Nephron (organoid): ENCODE measurements at regions not wholly inside any gene's neighbourhood (a gene's known extent, or its start where the extent isn't known, plus 50 kb on each side); places are given as distances from the start of the nearest gene placed in this dataset.
"Not testable (repeated sequence)": the region's sequence is repeated elsewhere in the genome, so short reads cannot be mapped to it uniquely, and the experiment has no call there.

Experiments
- H3K27ac Mint-ChIP-seq, 3 experiments: 2 replicates each; pipeline ENCODE4 v1.8.0; 2020; ENCODE audit warnings: mixed read lengths in 3 of 3, mild to moderate bottlenecking in 2 of 3, moderate library complexity in 1 of 3
- H3K27me3 Mint-ChIP-seq: 2 replicates; pipeline ENCODE4 v1.8.0; 2021; ENCODE audit warnings: low read depth, mild to moderate bottlenecking, moderate library complexity, mixed read lengths
- H3K36me3 Mint-ChIP-seq: 2 replicates; pipeline ENCODE4 v1.8.0; 2020; ENCODE audit warnings: low read depth, mixed read lengths
- H3K4me1 Mint-ChIP-seq: 2 replicates; pipeline ENCODE4 v1.8.0; 2020; ENCODE audit warnings: mixed read lengths
- H3K4me3 Mint-ChIP-seq, 3 experiments: 2 replicates each; pipeline ENCODE4 v1.8.0; 2020; ENCODE audit warnings: mild to moderate bottlenecking in 3 of 3, mixed read lengths in 3 of 3, moderate library complexity in 2 of 3
- H3K9me3 Mint-ChIP-seq: 2 replicates; pipeline ENCODE4 v1.8.0; 2020; ENCODE audit warnings: mixed read lengths
- CTCF ChIP-seq, 3 experiments: fragments of 200-600 bp; sonication (generic); IDR thresholded peaks; one replicate each; pipeline ENCODE4 v1.5.0; 2021; ENCODE audit warnings: antibody characterized with exemption in 3 of 3; ENCODE audit not compliant: unreplicated experiment in 3 of 3

GRCh38 chr4:56575820-56576429, 70.3 kb downstream of the ARL9 start:
- H3K27me3 Mint-ChIP-seq: no peaks in the 10 kb centered on the region
- H3K4me1 Mint-ChIP-seq: peaks cover 4% of the 10 kb centered on the region
- H3K4me3 Mint-ChIP-seq: no peak overlapping the region
- H3K27ac Mint-ChIP-seq: no peak overlapping the region
- TF ChIP-seq CTCF (IDR thresholded peaks at IDR 0.05; ENCODE audit: unreplicated experiment in 3 of 3): peak; percentile 61 to 68 (median 62)
- H3K36me3 Mint-ChIP-seq: no peaks in the 10 kb centered on the region
- H3K9me3 Mint-ChIP-seq: peaks cover 6% of the 10 kb centered on the region

- not testable (repeated sequence) for H3K36me3 Mint-ChIP-seq
Observed at GRCh38 chr4:56592417-56592816, 86.8 kb downstream of the ARL9 start.

More at GRCh38 chr4:56592417-56592816, 86.8 kb downstream of the ARL9 start:
- H3K4me3 Mint-ChIP-seq, H3K4me1 Mint-ChIP-seq, H3K27ac Mint-ChIP-seq, H3K27me3 Mint-ChIP-seq: not testable (repeated sequence)
- peaks cover 21% of the 10 kb centered on the region for H3K9me3 Mint-ChIP-seq
